ENCODE measurements at regions not wholly inside any gene's neighbourhood (a gene's known extent, or its start where the extent isn't known, plus 50 kb on each side); places are given as distances from the start of the nearest gene placed in this dataset.

- TF ChIP-seq, protein P1, sequence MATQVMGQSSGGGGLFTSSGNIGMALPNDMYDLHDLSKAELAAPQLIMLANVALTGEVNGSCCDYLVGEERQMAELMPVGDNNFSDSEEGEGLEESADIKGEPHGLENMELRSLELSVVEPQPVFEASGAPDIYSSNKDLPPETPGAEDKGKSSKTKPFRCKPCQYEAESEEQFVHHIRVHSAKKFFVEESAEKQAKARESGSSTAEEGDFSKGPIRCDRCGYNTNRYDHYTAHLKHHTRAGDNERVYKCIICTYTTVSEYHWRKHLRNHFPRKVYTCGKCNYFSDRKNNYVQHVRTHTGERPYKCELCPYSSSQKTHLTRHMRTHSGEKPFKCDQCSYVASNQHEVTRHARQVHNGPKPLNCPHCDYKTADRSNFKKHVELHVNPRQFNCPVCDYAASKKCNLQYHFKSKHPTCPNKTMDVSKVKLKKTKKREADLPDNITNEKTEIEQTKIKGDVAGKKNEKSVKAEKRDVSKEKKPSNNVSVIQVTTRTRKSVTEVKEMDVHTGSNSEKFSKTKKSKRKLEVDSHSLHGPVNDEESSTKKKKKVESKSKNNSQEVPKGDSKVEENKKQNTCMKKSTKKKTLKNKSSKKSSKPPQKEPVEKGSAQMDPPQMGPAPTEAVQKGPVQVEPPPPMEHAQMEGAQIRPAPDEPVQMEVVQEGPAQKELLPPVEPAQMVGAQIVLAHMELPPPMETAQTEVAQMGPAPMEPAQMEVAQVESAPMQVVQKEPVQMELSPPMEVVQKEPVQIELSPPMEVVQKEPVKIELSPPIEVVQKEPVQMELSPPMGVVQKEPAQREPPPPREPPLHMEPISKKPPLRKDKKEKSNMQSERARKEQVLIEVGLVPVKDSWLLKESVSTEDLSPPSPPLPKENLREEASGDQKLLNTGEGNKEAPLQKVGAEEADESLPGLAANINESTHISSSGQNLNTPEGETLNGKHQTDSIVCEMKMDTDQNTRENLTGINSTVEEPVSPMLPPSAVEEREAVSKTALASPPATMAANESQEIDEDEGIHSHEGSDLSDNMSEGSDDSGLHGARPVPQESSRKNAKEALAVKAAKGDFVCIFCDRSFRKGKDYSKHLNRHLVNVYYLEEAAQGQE (IDR thresholded peaks at IDR 0.05), result no peak
- TF ChIP-seq BCL3 (IDR thresholded peaks at IDR 0.05), result no peak
- no peak for TF ChIP-seq EHMT2 (IDR thresholded peaks at IDR 0.05; ENCODE audit: low read depth)
- TF ChIP-seq BHLHE40 (IDR thresholded peaks at IDR 0.05; ENCODE audit: low read depth, low read length), result no peak
- no peak for TF ChIP-seq MAX (IDR thresholded peaks at IDR 0.05)
- TF ChIP-seq TP53 (CRISPR knock-in tag; IDR thresholded peaks at IDR 0.05), result no peak
- TF ChIP-seq NR3C1 (IDR thresholded peaks at IDR 0.05), result no peak
- TF ChIP-seq, protein P2, sequence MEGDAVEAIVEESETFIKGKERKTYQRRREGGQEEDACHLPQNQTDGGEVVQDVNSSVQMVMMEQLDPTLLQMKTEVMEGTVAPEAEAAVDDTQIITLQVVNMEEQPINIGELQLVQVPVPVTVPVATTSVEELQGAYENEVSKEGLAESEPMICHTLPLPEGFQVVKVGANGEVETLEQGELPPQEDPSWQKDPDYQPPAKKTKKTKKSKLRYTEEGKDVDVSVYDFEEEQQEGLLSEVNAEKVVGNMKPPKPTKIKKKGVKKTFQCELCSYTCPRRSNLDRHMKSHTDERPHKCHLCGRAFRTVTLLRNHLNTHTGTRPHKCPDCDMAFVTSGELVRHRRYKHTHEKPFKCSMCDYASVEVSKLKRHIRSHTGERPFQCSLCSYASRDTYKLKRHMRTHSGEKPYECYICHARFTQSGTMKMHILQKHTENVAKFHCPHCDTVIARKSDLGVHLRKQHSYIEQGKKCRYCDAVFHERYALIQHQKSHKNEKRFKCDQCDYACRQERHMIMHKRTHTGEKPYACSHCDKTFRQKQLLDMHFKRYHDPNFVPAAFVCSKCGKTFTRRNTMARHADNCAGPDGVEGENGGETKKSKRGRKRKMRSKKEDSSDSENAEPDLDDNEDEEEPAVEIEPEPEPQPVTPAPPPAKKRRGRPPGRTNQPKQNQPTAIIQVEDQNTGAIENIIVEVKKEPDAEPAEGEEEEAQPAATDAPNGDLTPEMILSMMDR (IDR thresholded peaks at IDR 0.05), result no peak
- TF ChIP-seq, protein P3, sequence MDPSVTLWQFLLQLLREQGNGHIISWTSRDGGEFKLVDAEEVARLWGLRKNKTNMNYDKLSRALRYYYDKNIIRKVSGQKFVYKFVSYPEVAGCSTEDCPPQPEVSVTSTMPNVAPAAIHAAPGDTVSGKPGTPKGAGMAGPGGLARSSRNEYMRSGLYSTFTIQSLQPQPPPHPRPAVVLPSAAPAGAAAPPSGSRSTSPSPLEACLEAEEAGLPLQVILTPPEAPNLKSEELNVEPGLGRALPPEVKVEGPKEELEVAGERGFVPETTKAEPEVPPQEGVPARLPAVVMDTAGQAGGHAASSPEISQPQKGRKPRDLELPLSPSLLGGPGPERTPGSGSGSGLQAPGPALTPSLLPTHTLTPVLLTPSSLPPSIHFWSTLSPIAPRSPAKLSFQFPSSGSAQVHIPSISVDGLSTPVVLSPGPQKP (IDR thresholded peaks at IDR 0.05; ENCODE audit: low read depth, low read length), result no peak
Observed at GRCh38 chr1:29835406-29835805, 599.1 kb downstream of the PTPRU start.
